GM21367 (cell line): ENCODE measurements at regions not wholly inside any gene's neighbourhood (a gene's known extent, or its start where the extent isn't known, plus 50 kb on each side); places are given as distances from the start of the nearest gene placed in this dataset.

Source experiments
- ATAC-seq: cut with Tn5 transposase; IDR thresholded peaks from one replicate; pipeline ENCODE4 v1.9.1; 2021; ENCODE audit not compliant: unreplicated experiment

DNA sequence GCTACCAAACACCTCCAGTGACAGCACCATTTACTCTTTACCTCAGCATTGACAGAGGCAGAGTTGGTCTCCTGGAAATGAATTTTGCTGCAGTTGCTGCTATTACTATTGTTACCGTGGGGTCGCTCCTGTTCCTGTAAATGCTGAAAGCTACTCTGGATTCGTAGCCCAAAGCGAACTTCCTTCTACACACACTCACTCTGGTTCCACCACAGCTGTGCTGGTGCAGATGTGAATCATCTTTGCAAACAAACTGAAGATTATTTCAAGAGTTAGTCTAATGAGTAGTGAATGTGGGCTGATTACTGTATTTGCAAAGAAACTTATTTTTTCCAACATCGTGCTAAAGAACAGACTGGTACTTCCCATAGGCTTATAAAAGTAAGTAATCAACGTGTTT lies 304.0 kb downstream of the LPIN1 start:
- peak; percentile 34 for ATAC-seq

DNA sequence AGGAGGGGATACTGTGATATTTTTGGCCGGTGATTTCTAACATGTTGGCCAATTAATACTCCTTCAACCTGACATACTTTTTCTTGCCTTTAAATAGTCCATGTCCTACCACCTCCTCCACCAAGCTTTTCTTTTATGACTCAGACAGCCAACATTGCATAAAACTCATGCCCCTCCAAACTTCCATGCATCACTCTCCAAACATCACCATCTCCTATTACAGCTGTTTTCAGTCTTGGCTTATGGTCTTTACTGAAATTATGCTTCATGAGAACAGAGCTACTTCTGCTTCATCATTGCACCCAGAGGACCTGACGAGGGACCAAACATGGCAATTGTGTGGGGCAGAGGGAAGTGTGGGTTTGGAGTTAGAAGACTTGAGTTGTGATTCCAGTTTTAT lies 305.4 kb downstream of the LPIN1 start:
- no peak for ATAC-seq

DNA sequence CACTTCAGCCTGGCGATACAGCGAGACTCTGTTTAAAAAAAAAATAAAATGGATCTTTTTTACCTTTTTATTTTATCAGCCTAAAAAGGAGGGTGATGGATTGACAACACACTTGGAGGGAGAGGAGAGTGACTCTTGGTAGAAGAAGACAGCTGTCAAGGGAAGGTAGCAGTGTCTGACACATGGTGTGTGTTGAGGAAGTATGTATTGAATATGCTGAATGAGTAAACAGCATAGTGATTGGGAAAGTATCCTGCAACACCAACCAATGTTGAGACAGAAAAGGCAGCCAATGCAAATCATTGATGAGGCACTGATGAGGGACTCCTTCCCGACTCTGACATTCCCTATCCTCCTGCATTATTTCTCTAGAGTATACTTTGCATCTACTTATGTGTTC lies 306.4 kb downstream of the LPIN1 start:
- ATAC-seq, result no peak

DNA sequence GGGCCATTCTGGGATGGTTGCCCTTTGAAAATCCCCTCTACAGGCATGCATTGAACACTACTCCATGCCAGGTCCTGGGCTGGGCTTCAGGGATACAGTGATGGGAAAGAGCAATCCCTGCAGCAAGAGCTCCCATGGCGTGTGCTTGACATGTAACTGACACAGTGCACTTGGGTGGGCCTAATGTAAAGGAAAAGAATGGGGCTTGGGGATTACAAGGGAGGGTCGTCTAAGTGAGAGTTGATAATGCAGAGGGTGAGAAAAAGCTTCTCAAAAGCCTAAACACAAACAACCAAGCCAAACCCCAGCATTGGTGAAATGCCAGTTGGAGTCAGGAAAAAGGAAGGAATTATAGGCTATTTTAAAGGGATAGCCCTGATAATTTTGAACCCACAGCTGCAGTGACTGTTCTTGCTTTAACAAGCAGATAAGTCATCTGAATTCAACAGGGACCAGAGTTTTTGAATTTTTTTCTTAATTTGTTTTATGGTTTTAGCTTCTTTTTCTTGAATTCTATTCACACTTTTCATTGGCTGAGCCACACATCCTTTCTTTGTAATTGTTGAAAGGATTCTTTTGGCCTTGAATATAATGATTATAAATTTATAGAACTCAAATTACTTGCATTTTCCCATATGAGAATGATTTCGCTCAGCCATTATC lies 308.7 kb downstream of the LPIN1 start:
- no peak for ATAC-seq

DNA sequence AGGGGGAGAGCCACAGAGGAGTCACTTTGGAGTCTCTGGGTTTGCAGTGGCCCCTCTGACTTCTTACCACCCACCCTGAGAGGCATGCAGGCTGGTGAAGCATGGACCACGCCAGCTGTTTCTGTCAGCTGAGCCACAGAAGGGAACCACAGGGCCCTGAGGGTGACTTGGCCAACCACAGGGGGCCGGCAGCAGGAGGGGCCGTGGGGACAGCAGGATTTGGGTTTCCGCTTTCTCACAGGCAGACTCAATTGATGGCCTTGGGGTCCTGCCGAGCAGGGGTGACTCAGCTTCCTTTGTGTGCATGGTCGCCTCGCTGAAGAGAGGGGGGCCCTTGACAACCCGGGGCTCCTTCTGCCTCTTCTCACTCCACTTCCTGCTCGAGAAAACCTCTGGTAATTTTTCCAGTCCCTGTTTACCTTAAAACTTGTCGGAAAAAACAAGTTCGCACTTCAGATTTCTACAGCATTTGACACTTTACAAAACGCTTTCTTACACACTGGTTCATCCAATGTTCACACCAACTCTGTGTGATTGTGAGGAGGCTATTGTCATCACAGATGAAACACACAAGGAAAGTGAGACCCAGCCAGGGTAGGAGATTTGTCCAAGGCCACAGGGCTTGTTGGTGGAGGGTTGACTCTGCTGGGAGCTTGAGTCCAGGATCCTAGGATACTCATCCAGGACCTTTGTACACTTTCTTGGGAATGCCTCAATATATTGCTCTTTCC lies 311.2 kb downstream of the LPIN1 start:
- ATAC-seq, result peak; percentile 92

DNA sequence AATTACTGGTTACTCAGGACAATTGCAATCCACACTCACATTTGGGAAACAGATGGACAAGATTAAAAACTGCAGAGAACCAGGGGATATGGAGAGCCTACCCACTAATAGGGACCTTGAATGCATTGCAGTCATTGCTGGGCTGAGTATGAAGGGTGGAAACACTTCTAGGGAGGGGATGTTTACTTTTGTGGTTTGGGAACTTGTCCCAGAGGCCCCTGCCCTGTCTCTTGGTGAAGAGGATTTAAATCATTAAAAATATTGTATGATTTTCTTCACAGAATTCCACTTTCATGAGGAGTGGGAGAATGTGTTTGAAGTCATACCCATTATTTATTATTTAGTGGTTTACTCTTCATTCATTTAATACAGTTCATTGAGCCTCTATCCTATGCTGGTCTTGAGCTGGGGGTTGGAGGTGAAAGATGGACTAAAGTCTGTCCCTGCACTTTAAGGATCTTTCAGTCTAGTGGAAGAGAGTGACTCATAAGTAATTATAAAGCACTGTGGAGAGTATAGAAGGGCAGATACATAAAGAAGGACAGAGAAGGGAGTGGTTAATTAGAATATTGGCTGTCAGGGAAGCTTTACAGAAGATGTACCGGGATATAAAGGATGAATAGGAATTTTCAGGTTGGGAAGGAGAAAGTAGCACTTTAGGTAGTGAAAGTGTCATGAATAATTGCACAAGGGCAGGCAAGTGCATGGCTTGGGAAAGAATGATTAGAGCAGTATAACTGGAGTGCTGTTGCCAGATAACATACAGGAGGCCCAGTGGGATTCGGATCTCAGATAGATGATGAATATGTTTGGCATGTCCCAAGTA lies 313.4 kb downstream of the LPIN1 start:
- no peak for ATAC-seq

DNA sequence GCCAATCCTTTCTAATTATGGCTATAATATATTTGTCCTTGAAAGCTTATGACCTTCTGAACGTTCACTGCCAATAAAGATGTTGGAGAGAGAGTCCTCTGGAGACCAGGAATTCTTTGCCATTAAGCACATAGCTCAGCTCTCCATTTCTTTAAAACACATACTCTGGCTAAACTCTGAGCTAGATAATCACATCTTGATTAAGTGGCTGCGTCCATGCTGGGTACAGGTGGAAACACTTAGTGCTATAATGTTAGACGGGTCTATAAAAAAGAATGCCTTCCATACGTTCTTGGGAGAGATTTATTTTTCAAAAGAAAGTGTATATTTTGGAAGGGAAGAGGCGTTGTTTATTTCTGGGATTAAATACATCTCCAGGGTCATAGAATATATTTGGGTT lies 314.5 kb downstream of the LPIN1 start:
- no peak for ATAC-seq

DNA sequence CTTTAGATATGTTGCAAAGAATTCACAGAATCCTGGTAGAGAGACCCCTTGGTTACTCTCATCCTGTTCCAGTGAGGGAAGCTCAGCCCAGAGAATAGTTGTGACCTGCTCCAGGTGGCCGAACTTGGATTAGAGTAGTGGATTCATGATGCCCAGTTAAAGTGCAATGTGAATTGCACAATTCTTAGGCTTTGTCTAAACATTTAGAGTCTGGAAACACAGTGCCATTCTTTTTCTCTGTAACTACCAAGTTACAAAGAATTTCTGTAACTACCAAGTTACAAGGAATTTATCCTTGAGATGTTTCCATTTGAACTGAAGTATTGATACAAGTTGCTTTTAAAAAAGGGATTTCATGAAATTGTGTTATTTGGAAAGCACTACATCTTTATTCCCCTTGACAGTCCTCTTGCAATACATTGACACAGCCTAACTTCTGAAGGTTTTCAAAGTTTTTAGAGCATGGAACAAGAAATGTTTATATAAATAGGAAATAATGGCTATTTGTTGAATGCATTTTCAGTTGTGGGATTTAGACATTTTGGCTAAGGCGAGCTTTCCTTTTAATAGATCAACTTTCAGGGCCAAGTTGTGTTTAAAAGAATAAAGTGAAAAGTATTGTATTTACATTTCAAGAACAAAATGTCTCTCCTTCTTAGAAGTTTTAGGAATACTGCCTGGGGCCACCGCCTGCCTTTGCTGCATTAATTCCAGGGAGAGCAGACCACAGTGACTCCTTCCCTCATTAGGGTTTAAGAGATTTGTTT lies 315.0 kb downstream of the LPIN1 start:
- no peak for ATAC-seq

DNA sequence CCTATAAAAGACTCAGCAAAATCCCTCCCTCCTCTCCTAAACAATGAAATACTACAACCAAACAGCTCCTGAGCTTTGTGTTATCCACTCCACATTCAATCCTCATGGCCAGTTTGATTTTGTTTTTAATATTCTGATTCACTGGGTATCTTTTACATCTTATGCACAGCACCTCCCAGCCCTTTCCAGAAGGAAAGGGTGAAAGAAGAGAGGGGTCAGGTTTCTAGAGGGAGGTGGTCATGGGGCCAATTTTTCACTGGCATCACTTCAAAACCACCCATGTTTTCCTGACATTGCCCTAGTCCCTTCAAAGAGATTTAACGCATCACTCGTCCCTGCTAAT lies 315.6 kb downstream of the LPIN1 start:
- no peak for ATAC-seq

DNA sequence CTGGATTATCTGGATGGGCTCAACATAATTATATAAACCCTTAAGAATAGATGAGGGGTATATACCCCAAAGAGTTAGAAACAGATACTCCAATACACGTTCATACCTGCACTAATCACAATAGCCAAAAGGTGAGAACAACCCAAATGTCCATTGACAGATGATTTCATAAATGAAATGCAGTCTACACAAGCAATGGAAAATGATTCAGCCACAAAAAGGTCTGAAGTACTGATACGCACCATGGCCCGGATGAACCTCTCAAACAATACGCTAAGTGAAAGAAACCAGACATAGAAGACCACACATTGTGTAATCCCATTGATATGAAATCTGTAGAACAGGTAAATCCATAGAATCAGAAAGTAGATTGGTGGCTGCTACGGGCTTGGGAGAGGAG lies 316.8 kb downstream of the LPIN1 start:
- no peak for ATAC-seq

DNA sequence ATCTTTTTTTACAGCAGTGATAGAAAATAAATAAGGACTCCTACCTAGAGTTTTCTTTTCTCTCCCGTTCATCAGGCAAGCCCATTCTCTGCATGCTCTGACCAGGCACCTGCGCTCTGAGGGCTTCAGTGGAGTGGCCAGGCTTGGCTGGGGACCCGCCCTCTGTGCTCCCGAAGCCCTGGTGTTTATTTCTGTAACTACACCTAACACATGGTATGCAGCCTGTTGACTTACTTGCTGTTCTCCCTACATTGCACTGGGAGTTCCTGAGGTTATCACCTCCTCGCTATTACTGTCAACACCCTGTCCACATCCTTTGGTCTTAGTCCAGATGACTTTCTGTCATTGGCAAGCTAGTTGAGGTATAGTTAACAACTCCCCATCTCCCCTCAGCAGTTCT lies 317.7 kb downstream of the LPIN1 start:
- ATAC-seq, result no peak

DNA sequence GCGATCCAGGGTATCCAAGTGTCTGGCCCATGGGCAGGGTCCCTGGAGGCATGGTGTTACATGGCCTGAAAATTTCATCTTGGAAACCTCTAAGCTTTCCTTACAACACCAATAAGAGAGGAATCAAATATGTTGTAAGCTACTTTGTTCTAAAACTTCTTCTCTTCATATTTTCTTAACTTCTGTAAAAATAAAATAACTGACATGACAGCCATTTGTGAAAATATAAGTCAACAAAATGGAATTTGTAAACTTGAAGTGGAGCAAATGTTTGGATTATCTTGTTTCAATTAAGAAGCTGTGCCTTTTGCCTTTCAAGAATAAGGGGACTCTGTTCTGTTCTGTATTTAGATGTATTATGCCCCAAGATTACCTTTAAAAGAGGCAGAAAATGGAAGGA lies 319.7 kb downstream of the LPIN1 start:
- no peak for ATAC-seq

DNA sequence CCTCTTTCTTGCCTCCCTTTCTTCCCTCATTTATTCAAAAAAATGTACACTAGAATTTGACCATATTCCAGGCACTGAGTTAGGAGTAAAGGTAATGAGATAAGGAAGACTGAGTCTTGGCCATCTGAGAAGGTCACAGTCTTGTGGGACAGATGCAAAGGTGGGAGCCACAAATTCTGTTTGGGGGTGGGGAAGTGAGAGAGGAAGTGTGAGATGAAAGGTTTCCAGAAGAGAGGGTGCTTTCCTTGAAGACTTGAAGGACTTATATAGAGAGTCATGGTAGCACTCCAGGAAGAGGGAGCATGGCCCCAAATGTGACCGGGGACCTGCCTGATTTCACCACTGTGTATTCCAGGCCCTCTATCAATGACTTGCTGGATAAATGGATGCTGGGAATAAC lies 320.6 kb downstream of the LPIN1 start:
- no peak for ATAC-seq

DNA sequence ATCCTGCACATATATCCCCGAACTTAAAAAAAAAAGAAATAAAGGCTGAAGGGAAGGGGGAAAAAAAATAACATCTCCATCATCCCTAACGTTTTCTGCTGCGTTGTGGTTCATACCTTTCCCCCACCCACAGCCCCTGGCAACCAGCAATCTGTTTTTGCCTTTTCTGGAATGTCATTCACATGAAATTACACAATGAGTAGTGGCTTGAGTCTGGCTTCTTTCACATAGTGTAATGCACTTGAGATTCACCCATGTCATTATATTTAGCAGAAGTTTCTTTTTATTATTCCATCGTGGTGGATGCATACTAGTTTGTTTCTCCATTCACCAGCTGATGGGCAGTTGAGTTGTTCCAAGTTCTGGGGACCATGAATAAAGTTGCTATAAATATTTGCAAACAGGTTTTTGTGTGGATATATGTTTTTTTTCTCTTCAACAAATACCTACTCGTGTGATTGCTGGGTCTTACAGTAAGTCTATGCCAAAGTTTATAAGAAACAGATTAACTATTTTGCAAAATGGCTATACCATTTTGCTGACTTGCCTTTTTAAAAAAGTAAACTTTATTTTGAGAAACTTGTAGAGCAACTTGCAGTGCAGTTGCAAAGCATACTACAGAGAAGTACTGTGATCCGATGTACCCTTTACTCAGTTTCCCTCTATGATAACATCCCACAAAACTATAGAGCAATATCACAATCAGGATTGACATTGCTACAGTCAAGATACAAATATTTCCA lies 322.5 kb downstream of the LPIN1 start:
- ATAC-seq, result no peak

DNA sequence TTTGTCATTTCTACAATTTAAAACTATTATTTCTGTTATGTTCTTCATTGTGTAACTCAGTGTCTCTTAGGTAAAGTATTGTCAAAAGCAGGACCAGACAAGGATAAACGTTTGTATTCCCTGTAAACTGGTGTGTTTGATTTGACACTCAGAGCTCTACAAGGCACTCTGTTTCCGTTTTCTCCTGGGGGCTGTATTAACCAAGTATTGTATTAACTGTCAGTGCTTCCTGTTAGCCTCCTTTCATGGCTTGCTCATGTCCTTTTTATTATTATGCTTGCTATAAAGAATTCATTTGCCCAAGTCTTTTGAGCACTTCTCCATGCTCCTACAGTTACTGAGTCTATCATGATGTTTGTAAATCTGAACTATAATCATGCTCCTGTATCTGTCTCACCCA lies 323.7 kb downstream of the LPIN1 start:
- no peak for ATAC-seq

DNA sequence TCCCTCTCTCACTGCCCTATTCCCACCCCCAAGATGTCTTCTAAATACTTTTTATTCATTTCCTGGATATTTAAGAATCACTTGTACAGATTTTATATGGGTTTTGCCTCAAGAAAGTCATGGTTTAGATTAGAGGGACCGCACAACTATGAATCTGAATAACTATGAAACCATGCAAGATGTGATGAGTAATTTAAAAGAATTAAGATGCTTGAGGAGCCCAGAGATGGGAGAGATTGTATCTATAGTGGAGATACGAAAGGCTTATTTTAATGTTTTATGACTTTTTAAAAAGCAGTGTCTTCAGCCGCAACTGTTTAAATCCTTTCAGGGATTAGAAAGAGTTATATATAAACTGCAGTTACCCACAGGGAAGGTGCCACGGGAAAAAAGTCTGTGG lies 324.1 kb downstream of the LPIN1 start:
- ATAC-seq, result no peak

DNA sequence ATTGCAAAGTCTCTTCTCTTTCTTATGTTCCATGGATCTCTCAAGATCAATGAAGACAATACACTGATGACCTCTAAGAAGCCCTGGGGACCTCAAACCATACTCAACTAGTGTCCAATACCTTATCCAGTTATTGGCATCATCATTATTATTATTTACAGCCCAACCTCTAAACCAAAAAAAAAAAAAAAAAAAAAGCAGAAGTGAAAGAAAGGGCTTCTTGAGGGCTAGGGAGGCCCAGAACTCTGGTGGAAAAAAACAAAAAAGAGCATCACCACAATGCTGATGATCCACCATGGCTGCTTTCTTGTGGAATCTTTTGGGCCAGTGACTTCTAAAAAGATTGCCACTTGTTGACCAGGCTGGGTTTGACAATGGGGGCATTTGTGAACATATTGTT lies 324.9 kb downstream of the LPIN1 start:
- ATAC-seq, result peak; percentile 67

DNA sequence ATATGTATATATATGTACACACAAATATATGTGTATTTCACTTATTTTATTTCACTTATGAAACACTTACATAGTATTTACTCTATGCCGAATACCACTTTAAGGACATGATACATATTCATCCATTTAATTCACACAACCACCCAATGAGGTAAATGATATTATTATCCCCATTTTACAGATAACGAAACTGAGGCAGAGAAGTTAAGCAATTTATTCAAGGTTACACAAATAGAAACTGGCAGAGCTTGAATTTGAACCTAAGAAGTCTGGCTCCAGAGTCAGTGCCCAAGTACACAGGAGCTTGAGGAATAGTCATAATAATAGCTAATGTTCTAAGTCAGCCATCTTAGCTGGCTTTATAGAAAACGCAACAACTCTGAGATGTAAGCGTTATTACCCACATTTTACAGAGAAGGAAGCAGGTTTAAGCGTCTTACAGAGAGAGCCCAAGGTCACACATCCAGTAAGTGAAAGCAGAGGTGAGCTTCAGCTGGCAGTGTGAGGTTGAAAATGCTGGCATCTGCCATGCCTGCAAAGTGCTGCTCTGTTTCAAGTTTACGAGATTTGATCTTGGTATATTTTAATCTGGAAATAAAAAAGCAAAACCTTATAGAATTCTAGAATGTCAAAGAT lies 326.9 kb downstream of the LPIN1 start:
- no peak for ATAC-seq

DNA sequence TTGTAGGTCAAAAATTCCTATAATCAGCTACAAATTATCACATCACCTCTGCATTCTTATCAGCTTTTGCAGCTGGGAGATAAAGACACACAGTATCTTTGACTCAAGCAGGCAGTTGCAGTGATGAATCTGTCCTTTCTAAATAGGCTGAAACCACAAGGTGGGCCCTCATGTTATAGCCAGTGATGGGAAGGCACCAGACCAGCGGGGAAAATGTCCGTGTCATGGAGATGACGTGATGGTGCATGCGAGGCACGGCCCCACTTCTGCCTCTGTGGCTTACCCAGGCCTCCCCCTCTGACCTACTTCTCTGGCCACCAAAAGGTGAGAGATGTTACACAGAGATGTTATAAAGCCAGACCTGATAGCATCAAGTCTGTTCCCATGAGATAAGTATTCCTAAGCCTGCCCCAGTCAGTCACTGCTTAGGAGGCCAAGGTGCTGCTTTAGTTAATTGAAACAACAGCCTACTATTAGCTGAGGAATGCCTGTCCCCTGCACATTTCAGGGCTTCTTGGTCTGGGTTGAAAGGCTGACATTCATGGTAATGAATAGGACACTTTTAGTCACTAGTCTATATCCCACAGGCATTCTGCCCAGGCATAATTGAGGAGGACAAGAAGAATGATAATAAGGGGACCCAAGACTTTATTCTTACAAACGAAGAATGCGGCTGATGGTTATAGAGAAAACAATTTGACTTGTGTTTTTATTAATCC lies 327.9 kb downstream of the LPIN1 start:
- no peak for ATAC-seq

DNA sequence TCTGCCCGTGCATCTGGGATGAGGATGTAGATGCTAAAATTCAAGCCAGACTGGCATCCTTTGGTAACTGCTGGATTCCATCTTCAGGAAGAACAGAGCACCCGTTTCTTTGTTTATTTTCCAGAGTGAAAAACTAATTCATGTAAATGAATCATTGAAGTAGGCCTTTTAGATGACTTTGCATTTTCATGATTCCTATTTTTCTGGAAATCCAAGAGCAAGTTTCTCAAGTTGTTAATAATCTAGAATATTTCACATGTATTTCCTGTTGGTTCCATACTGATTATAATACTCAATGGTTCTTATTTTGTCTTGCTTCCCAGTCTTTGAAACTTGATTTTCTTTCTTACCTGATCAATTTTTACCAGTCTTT lies 328.4 kb downstream of the LPIN1 start:
- no peak for ATAC-seq
